K562 (cell line): ENCODE measurements at regions not wholly inside any gene's neighbourhood (a gene's known extent, or its start where the extent isn't known, plus 50 kb on each side); places are given as distances from the start of the nearest gene placed in this dataset.

ENCODE experiments used
- ATAC-seq: fragments of 200-7000 bp; cut with Tn5 transposase; 3 replicates; pipeline ENCODE4 v1.9.1; 2020; ENCODE audit warnings: moderate library complexity
- BruUV-seq: library from RNA; stranded (reverse); fragments of 400-500 nt; replicated peaks from 2 replicates; lab custom pipeline; 2021; lab: Mats Ljungman, UMichigan
- CTCF ChIA-PET: fragments of 300-600 bp; formaldehyde crosslinking; extraction: SDS; loops from one replicate; lab custom pipeline; 2021; ENCODE audit warnings: low intra/inter-chr PET ratio; lab: Yijun Ruan, JAX
- POLR2A ChIA-PET: fragments of 300-600, 350-650 bp; sonication (Branson Sonifier 250); formaldehyde crosslinking; extraction: SDS; loops from one replicate; lab custom pipeline; 2021; ENCODE audit warnings: antibody characterized with exemption, inconsistent platforms; lab: Yijun Ruan, JAX
- DNase-seq, 4 experiments: peaks; one replicate each; pipeline versions ENCODE4 v3.0.0 to v3.0.0-alpha.2; 2011 to 2018; ENCODE audit warnings: low spot score in 3 of 4, mixed read lengths in 3 of 4; ENCODE audit errors: extremely low read depth in 1 of 4
- FAIRE-seq: peaks from 2 replicates; lab custom pipeline; 2011; peaks lifted over from hg19 to GRCh38; lab: Jason Lieb, UNC
- H2AFZ ChIP-seq: 2 replicates; pipeline ENCODE4 v1.6.0; 2011; ENCODE audit warnings: low read depth, low read length, control low read depth, inconsistent platforms
- H3K27ac ChIP-seq: fragments of 200-600 bp; 3 replicates; pipeline ENCODE4 v1.8.0; 2011; ENCODE audit warnings: low read depth, mild to moderate bottlenecking, control low read depth, inconsistent platforms, low read length, moderate library complexity, mixed read lengths; ENCODE audit errors: extremely low read depth
- H3K27me3 ChIP-seq, 2 experiments: fragments of 300-600 bp in 1 of 2; 2 replicates in 1 of 2; 3 replicates in 1 of 2; pipeline versions ENCODE4 v1.6.0 to v1.8.0; 2011; ENCODE audit warnings: inconsistent platforms in 2 of 2, low read length in 2 of 2, mild to moderate bottlenecking in 1 of 2, mixed read lengths in 1 of 2, moderate library complexity in 1 of 2; ENCODE audit not compliant: control insufficient read depth in 2 of 2, insufficient read depth in 2 of 2
- H3K36me3 ChIP-seq: fragments of 300-600 bp; 3 replicates; pipeline ENCODE4 v1.8.0; 2011; ENCODE audit warnings: mild to moderate bottlenecking, low read length, inconsistent platforms; ENCODE audit not compliant: control insufficient read depth, insufficient read depth
- H3K4me1 ChIP-seq, 2 experiments: fragments of 200-600 bp in 1 of 2; replicated peaks in 1 of 2; 2 replicates in 1 of 2; 3 replicates in 1 of 2; pipeline versions ENCODE4 v1.5.1 to v1.8.0; 2011; ENCODE audit warnings: inconsistent platforms in 2 of 2, low read length in 2 of 2, mild to moderate bottlenecking in 1 of 2, mixed read lengths in 1 of 2, moderate library complexity in 1 of 2; ENCODE audit not compliant: control insufficient read depth in 2 of 2, insufficient read depth in 2 of 2
- H3K4me2 ChIP-seq: 2 replicates; pipeline ENCODE4 v1.6.1; 2011; ENCODE audit warnings: low read length, control low read depth, inconsistent platforms, mixed read lengths; ENCODE audit not compliant: insufficient read depth
- H3K4me3 ChIP-seq: fragments of 200-600 bp; sonication (generic), shearing (Covaris generic); 2 replicates; pipeline ENCODE4 v1.5.1; 2016; ENCODE audit warnings: control low read depth, inconsistent platforms
- H3K79me2 ChIP-seq: fragments of 200-600 bp; 3 replicates; pipeline ENCODE4 v1.8.0; 2011; ENCODE audit warnings: low read length, inconsistent platforms; ENCODE audit not compliant: control insufficient read depth, insufficient read depth
- H3K9ac ChIP-seq, 2 experiments: 2 replicates each; pipeline versions ENCODE4 v1.6.0 to v1.6.1; 2011; ENCODE audit warnings: low read depth in 2 of 2, low read length in 2 of 2, control low read depth in 1 of 2, inconsistent platforms in 1 of 2, mild to moderate bottlenecking in 1 of 2, mixed read lengths in 1 of 2; ENCODE audit not compliant: insufficient read depth in 1 of 2
- H3K9me1 ChIP-seq: one replicate; pipeline ENCODE4 v1.6.0; 2011; ENCODE audit warnings: inconsistent platforms, mild to moderate bottlenecking, low read length, moderate library complexity; ENCODE audit not compliant: control insufficient read depth, insufficient read depth
- H3K9me3 ChIP-seq: replicated peaks from 2 replicates; pipeline ENCODE4 v1.5.1; 2011; ENCODE audit warnings: low read depth, low read length, inconsistent platforms; ENCODE audit not compliant: control insufficient read depth, insufficient read depth
- H4K20me1 ChIP-seq: replicated peaks from 2 replicates; pipeline ENCODE4 v1.6.1; 2011; ENCODE audit warnings: low read length, inconsistent platforms, mixed read lengths; ENCODE audit not compliant: control insufficient read depth, insufficient read depth
- GABPA ChIP-seq: fragments of 200-800 bp; sonication (Bioruptor generic); conservative IDR thresholded peaks from 2 replicates; pipeline ENCODE4 v1.6.1; 2016; ENCODE audit warnings: low read depth, missing genetic modification characterization, missing compliant biosample characterization
- PTRF ChIP-seq: fragments of 450-650 bp; IDR thresholded peaks from 2 replicates; pipeline ENCODE4 v1.6.1; 2016; ENCODE audit warnings: mild to moderate bottlenecking, missing genetic modification characterization, missing compliant biosample characterization
- SIN3B ChIP-seq: fragments of 450-650 bp; IDR thresholded peaks from 2 replicates; pipeline ENCODE4 v1.6.1; 2017; ENCODE audit warnings: low read depth, mild to moderate bottlenecking, moderate library complexity
- TCFL5 ChIP-seq: fragments of 250-450 bp; sonication (Bioruptor Pico); conservative IDR thresholded peaks from 2 replicates; pipeline ENCODE4 v1.6.1; 2021; ENCODE audit warnings: mild to moderate bottlenecking, moderate library complexity, matching md5 sums
- ZBTB33 ChIP-seq: sonication (generic); formaldehyde crosslinking; IDR thresholded peaks from 2 replicates; pipeline ENCODE4 v1.8.1; 2023; ENCODE audit warnings: mild to moderate bottlenecking, missing genetic modification reagents
- ZFPM2 ChIP-seq: fragments of 250-450 bp; sonication (Bioruptor Pico); IDR thresholded peaks from 2 replicates; pipeline ENCODE4 v1.5.1; 2022; ENCODE audit warnings: mild to moderate bottlenecking
- ZNF133 ChIP-seq: fragments of 250-450 bp; sonication (Bioruptor Pico); IDR thresholded peaks from 2 replicates; pipeline ENCODE4 v1.4.0; 2020; ENCODE audit warnings: mild to moderate bottlenecking
- WGBS: fragments of 100-300 bp; shearing (Covaris generic); methylation state at CpG from one replicate; pipeline ENCODE4 v1.1.6; 2016; ENCODE audit warnings: low coverage, mixed read lengths; ENCODE audit not compliant: insufficient coverage; ENCODE audit errors: missing lambda C conversion rate; 5-methylcytosine and 5-hydroxymethylcytosine counted together
- in situ Hi-C: fragments of 300-500 bp; cut with MboI; formaldehyde crosslinking; loops from 4 replicates; pipeline ENCODE4 v1.15.0; 2018; ENCODE audit warnings: inconsistent platforms, mixed read lengths
- intact Hi-C: fragments of 100-400 bp; cut with micrococcal nuclease; formaldehyde crosslinking; loops from 2 replicates; pipeline ENCODE4 v1.14.2; 2022

GRCh38 chr17:71173991-71174390, 946.8 kb upstream of the SOX9 start:
- H3K9me3 ChIP-seq = 0 out of 2 replicates have a peak, but pooled peaks cover 2% of the 10 kb centered on the region

More at GRCh38 chr17:71173991-71174390, 946.8 kb upstream of the SOX9 start:
- CTCF ChIA-PET = no interaction called here
- Histone ChIP-seq H3K79me2 (no peaks in the 10 kb centered on the region), H3K4me2 (no peak overlapping the region), H3K4me1 (no peaks in the 10 kb centered on the region), H3K9me1 (no peaks in the 10 kb centered on the region), H3K4me3 (no peak overlapping the region), H3K27me3 (no peaks in the 10 kb centered on the region), H4K20me1 (no peaks in the 10 kb centered on the region), H3K27ac (no peak overlapping the region), H3K9ac (no peak overlapping the region), H3K36me3 (no peaks in the 10 kb centered on the region), H2AFZ (no peak overlapping the region)
- intact Hi-C loops (no loop called here), in situ Hi-C loops (no loop called here)
- BruUV-seq = no TSS peak
- no peak for ATAC-seq
- TF ChIP-seq ZFPM2 = no peak
- TF ChIP-seq TCFL5 (CRISPR knock-in tag) = no peak
- no peak for TF ChIP-seq ZNF133 (CRISPR knock-in tag)
- no peak for TF ChIP-seq ZBTB33 (CRISPR knock-in tag)
- no peak for TF ChIP-seq GABPA (tag)
- TF ChIP-seq PTRF (tag) = no peak
- no peak for TF ChIP-seq SIN3B
- POLR2A ChIA-PET = no interaction called here
- no peak for FAIRE-seq
- 0% methylated on average over 3 of the region's 3 CpGs for WGBS
- no peak for DNase-seq
